Activated gamma-delta T cell treated with Interleukin-2 at 50 U/mL for 16 hours (primary cell): ENCODE measurements at regions not wholly inside any gene's neighbourhood (a gene's known extent, or its start where the extent isn't known, plus 50 kb on each side); places are given as distances from the start of the nearest gene placed in this dataset.
A peak's percentile ranks its signal among the peaks of the same experiment; 100 is the strongest.
"Not testable (repeated sequence)": the region's sequence is repeated elsewhere in the genome, so short reads cannot be mapped to it uniquely, and the experiment has no call there.

Experiments
- DNase-seq: peaks from one replicate; pipeline ENCODE4 v3.0.0-alpha.2; 2020

DNA sequence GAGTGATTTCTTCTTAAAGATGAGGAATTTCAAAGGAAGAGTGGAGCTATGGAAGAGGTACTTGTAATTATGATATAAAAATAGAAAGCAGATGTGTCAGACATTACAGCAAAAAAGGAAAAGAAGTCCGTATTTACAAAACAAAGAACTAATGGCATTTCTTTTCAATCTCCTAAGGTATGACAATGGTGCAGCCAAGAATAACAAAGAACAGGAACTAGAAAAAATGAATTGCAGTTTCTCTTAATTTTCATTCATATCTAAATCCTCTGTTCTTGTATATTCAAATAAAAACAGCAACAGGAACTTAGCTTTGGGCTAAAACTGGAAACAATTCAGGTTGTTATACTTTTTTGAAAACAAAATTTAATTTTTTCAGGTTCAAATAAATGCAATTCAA lies 105.1 kb downstream of the SPRY1 start:
- DNase-seq: no peak

DNA sequence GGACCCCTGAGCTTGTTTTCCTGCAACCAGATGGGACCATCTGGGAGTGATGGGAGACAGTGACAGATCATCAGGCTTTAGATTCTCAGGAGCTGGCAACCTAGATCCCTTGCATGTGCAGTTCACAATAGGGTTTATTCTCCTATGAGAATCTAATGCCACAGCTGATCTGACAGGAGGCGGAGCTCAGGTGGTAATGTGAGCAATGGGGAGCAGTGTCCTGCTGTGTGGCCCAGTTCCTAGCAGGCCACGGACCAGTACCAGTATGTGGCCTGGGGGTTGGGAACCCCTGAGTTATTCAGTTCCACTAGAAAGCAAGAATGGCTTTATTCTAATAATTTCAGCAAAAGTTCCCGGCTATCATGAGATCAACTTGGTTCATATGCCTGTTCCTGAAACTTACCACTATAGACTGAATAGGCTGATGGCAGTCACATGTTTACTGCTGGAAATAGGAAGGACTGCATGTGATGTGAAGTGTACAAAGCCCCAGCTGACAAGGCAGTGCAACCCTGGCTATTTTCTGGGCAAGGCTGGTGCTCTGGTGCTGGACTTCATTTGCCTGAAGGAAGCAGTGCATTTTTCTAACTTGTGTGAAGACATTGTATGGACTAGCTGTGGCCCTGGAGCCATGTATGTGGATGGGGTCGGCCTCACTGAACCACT lies 107.2 kb downstream of the SPRY1 start:
- DNase-seq: no peak

DNA sequence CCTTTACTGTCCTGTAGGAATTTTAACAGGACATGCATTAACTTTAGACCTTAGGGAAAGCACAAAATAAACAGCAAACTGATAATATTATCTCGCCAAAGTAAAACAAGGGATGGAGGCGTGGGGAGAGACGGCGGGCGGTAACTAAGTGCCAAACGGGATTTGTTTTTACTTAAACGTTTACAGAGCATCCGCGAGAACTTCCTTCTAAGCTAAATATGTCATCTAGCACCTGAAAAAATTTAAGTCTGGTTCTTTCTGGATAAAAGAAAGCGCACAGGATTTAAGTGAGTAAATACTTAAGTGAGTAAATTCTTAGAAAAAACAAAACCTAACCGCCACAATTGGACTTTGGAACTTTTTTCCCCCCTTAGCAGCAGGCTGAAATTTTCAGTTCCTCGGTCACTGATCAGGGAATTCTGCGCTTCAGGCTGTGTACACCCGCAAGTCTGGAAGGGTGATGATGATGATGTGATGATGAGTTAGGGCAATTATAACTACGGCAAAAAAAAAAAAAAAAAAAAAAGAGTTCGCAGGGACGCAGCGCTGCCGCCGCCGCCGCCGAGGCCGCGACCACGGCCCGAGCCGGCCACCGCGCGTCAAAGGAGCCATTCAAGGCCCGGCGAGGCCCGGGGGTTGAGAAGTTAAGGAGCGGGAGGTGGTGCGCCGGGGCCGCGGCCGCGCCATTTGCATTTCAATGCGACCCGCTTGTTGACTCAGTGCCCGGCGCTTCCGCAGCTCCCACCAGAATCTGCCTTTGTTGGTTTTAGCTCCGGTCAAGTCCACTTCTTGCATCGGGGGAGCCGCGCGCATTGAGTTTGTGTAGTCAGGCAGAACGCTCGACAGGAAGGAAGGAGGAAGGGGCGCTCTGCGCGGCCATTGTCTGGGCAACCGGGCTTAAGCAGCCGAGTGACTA lies 108.8 kb downstream of the SPRY1 start:
- peak; percentile 6 for DNase-seq

GRCh38 chr4:123506011-123506695 lies 109.6 kb downstream of the SPRY1 start:
- DNase-seq: no peak

DNA sequence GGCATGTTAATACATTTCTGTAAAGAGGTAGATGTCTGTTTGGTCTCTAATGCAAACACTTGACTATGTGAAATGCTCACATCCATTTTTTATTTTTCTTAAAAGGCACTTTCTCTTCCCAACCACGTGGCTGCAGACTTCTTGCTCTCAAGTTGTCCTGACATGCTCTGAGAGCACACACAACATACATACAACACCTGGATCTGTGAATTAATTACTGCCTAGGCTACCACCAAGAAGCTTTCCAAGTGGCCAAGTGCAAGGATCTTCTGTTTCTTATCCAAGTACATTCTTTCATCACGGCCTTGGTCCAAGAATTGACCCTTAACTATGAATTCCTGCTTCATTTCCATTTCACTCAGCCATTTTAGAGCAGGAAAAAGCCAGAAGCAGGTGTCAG lies 110.8 kb downstream of the SPRY1 start:
- no peak for DNase-seq

DNA sequence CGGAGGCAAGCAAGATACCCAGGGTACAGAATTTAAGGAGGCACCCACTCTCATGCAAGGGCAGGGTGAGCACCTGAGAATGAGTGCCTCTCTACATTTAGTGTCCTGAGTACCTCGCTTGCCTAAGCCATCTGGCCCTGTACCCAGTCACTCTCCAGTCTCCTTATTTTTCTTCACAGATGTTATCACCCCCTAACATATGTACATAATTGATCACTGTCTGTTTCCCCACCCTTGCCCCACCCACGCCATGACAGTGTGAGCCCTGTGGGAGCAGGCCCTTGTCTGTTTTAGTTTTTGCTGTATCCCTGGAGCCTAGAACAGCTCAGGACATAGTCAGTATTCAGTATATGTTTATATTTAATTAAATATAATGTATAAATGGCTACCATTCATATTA lies 113.6 kb downstream of the SPRY1 start:
- DNase-seq: no peak

- no peak for DNase-seq
Measured at GRCh38 chr4:123510659-123511058, 114.1 kb downstream of the SPRY1 start.

DNA sequence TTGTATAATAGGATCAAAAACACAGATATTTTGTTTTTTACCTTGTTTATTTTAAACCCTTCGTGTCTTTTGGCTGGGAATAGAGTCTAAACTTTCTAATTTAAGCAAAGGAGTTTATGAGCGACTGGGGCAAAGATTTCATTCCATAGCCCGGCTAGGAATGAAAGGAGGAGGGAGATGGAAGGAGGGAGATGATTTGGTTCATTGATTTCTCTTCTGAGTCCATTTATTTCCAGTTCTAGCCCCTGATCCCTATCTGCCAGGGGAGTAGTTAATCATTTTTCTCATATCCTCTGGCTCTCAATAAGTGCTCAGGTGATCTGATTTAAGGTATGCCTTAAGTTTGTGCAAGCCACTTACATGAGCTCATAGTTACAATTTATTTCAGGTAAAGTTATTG lies 120.0 kb downstream of the SPRY1 start:
- no peak for DNase-seq

DNA sequence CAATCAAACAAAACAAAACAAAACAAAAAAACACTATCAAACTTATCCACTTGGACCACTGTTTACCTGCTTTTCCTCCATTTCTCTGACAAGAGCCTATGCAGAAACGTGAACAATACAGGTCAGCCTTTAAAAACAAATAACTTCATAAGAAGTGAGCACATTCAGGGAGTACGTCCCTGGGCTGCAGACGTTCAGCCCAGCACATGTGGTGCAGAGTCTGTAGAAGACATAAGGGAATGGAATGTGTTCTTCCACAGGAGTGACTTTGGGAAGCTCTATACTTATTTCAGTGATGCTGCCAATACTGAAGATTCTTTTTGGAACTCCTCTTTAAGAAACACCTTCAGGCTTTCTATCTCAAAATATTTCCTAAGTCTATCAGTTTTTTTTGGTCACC lies 120.6 kb downstream of the SPRY1 start:
- no peak for DNase-seq

DNA sequence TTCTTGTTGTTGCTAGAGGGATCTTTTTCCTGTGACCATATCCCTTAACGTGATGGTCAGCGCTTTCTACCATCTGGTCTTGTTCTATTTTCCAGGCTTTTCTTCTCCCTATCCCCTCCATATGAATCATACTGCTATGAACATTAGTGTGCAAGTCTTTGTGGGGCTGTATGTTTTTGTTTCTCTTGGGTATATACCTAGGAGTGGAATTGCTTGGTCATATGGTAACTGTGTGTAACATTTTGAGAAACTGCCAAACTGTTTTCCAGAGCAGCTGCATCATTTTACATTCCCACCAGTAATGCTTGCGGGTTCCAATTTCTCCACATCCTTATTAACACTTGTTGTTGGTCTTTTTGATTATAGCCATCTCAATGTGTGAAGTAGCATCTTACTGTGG lies 121.4 kb downstream of the SPRY1 start:
- no peak for DNase-seq

GRCh38 chr4:123520325-123520724 lies 123.7 kb downstream of the SPRY1 start:
- DNase-seq: no peak

DNA sequence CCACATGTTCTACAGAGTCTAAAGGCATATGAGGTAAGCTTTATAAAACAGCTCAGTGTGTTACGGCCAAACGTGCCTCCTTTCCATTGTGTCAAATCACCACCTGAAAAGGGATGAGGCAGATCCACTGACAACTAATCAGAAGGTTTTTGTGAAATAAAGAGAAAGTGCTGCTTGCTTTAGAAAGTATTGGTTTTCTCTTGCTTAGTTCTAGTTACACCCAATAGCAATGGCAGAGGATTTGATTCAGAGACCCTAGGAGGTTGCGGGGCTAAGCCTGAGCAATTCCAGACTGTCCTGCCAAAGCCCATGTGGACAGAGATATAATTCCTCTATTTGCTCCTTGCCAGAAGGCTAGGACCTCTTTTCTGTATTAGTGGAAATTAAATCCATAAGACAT lies 125.5 kb downstream of the SPRY1 start:
- DNase-seq: no peak

DNA sequence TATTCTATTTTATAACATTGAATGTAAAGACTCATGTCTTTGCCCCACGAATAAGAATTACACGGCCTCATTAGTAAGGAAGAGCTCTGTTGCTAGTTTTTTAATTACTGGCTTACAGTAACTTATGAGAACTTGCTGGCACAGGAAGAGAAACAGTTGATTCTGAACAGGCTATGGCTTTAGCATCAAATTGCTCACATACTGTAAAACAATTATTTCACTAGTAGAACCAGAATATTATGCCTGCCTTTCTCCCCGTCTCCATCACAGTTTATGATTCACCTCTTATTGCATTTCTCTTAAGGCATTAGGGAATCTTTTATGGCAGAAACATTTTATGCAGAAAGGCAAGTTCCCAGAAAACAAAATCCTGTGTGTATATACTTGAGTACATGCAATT lies 126.1 kb downstream of the SPRY1 start:
- DNase-seq: no peak

DNA sequence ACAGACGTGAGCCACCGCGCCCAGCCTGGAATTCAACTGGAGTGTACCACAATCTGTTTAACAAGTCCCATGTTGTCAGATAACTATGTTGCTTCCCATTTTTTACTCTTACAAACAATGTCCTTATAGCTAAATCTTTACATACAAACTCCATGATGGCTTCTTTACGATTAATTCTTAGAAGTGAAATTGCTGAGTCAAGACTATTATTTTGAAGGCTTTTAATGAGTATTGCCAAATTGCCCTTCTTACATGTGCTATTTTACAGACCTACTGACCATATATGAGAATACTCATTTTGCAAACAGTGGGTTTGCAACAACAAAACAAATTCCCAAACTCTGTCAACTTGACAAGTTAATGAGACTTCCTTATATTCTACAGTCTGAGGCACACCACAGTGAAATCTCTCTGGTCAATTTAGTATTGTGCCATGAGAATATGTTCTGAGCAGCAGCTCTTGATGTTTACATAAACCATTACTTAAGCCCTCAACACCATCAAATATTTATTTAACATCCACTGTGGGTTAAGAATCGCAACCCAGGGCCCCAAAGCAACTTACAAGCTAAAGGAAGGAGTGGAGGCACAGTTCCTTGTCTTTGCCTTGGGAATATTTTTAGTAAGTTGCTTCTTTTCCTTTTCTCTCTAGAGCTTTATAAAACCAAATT lies 128.5 kb downstream of the SPRY1 start:
- DNase-seq: no peak

DNA sequence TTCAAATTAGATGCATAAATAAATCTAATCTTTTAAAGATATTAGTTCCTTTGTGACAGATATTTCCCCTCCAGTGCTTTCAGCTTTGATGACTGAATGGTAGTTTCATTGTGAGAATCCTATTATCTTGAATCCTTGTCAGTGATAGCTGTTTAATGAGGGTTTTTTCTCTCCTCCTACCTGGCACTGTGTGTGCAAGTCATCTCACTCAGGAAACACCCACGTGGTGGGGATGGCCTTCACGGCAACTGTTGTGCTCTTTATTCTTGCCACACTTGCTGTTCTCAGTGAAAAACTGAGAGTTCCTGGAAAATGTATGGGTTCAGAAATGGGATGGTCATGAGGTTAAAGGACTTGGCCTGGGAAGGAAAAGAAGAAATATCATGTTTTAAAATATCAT lies 129.9 kb downstream of the SPRY1 start:
- no peak for DNase-seq

GRCh38 chr4:123528501-123529277 lies 132.1 kb downstream of the SPRY1 start:
- DNase-seq: no peak

DNA sequence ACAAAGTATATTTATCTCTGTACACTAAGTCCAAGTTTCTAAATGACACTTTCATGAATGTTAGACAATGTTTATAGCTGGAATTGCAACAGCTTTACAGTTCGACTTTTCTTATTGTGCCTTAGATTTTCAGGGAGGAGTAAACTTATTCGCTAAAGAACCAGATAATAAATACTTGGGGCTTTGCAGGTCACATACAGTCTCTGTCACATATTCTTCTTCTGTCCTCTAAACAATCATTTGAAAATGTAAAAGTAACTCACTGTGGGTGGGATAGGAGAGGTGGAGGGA lies 132.6 kb downstream of the SPRY1 start:
- DNase-seq: no peak

- no peak for DNase-seq
Measured at GRCh38 chr4:123530357-123530756, 133.8 kb downstream of the SPRY1 start.

DNA sequence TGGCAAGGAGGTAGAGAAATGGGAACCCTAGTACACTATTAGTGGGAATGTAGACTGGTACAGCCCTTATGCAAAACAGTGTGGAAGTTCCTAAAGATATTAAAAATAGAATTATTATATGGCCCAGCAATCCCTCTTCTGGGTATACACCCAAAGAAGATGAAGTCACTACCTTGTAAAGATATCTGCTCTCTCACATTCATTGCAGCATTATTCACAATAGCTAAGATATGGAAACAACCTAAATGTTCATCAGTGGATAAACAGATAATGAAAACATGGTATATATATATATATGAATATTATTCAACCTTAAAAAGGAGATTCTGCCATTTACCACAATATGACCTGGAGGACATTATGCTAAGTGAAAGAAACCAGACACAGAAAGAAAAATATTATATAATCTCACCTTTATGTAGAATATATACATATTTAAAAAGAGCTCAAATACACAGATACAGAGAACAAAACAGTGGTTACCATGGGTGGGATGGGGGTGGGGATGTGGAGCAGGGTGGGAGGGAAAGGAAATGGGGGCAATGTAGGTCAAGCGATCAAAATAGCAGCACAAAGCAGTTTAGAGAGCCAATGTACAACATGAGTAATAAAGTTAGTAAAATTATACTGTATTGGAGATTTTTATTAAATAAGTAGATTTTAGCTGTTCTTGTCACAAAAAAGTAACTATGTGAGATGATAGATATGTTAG lies 138.6 kb downstream of the SPRY1 start:
- no peak for DNase-seq

DNA sequence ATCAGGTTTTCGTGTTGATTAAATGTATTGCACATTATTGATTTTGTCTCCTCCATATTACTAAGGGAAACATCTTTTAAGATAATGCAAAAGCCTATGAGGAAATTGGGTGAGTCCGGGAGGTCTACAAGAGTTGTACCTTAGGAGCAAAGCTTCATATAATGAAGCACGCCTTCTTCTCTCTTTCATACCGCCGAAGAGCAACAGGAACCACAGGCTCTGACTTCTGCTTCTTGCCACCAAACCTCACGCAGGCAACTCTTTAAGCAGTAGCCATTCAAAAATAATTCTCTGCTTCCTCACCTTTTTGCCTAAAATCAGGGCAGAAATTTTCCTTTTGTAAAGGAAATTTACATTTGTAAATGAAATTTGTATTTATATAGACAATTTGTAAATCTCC lies 139.6 kb downstream of the SPRY1 start:
- DNase-seq: no peak

DNA sequence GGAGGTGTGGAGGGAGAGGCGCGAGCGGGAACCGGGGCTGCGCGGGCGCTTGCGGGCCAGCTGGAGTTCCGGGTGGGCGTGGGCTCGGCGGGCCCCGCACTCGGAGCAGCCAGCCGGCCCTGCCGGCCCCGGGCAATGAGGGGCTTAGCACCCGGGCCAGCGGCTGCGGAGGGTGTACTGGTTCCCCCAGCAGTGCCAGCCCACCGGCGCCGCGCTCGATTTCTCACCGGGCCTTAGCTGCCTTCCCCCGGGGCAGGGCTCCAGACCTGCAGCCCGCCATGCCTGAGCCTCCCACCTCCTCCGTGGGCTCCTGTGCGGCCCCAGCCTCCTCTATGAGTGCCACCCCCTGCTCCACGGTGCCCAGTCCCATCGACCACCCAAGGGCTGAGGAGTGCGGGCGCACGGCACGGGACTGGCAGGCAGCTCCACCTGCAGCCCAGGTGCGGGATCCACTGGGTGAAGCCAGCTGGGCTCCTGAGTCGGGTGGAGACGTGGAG lies 141.4 kb downstream of the SPRY1 start:
- DNase-seq: not testable (repeated sequence)
